CD4-positive, alpha-beta T cell treated with Interleukin-4 for 4 hours (primary cell): ENCODE measurements at regions not wholly inside any gene's neighbourhood (a gene's known extent, or its start where the extent isn't known, plus 50 kb on each side); places are given as distances from the start of the nearest gene placed in this dataset.

ENCODE experiments used
- DNase-seq: peaks from one replicate; pipeline ENCODE4 v3.0.0-alpha.2; 2020

- DNase-seq = no peak
Observed at GRCh38 chr1:201754353-201754752, 74.6 kb upstream of the IPO9 start.

- no peak for DNase-seq
Observed at GRCh38 chr1:201755200-201755599, 73.8 kb upstream of the IPO9 start.

- no peak for DNase-seq
Observed at GRCh38 chr1:201756406-201756805, 72.6 kb upstream of the IPO9 start.

- no peak for DNase-seq
Observed at GRCh38 chr1:201758499-201759050, 70.4 kb upstream of the IPO9 start.

- no peak for DNase-seq
Observed at GRCh38 chr1:201759194-201759815, 69.7 kb upstream of the IPO9 start.

- DNase-seq = no peak
Observed at GRCh38 chr1:201760516-201760915, 68.4 kb upstream of the IPO9 start.

- DNase-seq = no peak
Observed at GRCh38 chr1:201761178-201761577, 67.8 kb upstream of the IPO9 start.

- DNase-seq = no peak
Observed at GRCh38 chr1:201761871-201762270, 67.1 kb upstream of the IPO9 start.

- no peak for DNase-seq
Observed at GRCh38 chr1:201762381-201762780, 66.6 kb upstream of the IPO9 start.

- no peak for DNase-seq
Observed at GRCh38 chr1:201763455-201764140, 65.4 kb upstream of the IPO9 start.

GRCh38 chr1:201764166-201764565, 64.8 kb upstream of the IPO9 start:
- DNase-seq = no peak

- DNase-seq = no peak
Observed at GRCh38 chr1:201764579-201764978, 64.4 kb upstream of the IPO9 start.

GRCh38 chr1:201766131-201766866, 62.7 kb upstream of the IPO9 start:
- no peak for DNase-seq

GRCh38 chr1:201767339-201767738, 61.6 kb upstream of the IPO9 start:
- DNase-seq = no peak

- DNase-seq = no peak
Observed at GRCh38 chr1:201769072-201769471, 59.9 kb upstream of the IPO9 start.

- DNase-seq = no peak
Observed at GRCh38 chr1:201769966-201770365, 59.0 kb upstream of the IPO9 start.

GRCh38 chr1:201771466-201771865, 57.5 kb upstream of the IPO9 start:
- DNase-seq = no peak

- no peak for DNase-seq
Observed at GRCh38 chr1:201772178-201772577, 56.8 kb upstream of the IPO9 start.

- DNase-seq = no peak
Observed at GRCh38 chr1:201773764-201774163, 55.2 kb upstream of the IPO9 start.

GRCh38 chr1:201774224-201774982, 54.6 kb upstream of the IPO9 start:
- DNase-seq = no peak

- no peak for DNase-seq
Observed at GRCh38 chr1:201774983-201775344, 54.0 kb upstream of the IPO9 start.

- DNase-seq = no peak
Observed at GRCh38 chr1:201775380-201775779, 53.6 kb upstream of the IPO9 start.
